NCI-H345 (cell line): ENCODE measurements at regions not wholly inside any gene's neighbourhood (a gene's known extent, or its start where the extent isn't known, plus 50 kb on each side); places are given as distances from the start of the nearest gene placed in this dataset.

Source experiments
- DNase-seq: peaks from one replicate; lab custom pipeline; 2025; lab: John Stamatoyannopoulos, UW

DNA sequence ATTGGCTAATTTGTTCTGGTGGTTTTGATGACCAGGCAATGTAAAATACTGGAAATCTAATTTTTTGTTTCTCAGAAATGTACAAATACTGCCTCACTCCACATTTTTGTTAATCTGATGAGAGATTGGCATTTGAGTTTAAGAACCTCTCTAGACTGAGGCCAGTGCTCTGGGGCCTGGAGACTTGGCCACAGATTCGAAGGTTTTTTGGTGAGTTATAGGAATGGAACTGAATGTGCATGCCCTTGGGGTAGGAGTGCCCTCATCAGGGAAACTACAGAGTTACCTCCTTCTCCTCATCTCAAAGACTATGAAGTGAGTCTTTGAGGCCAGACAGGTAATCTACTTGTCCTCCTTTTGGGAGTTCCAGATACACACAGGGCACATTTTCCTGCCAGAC lies 347.9 kb downstream of the LTN1 start:
- DNase-seq = no peak

- DNase-seq = no peak
Observed at GRCh38 chr21:28642891-28643290, 349.8 kb downstream of the LTN1 start.

DNA sequence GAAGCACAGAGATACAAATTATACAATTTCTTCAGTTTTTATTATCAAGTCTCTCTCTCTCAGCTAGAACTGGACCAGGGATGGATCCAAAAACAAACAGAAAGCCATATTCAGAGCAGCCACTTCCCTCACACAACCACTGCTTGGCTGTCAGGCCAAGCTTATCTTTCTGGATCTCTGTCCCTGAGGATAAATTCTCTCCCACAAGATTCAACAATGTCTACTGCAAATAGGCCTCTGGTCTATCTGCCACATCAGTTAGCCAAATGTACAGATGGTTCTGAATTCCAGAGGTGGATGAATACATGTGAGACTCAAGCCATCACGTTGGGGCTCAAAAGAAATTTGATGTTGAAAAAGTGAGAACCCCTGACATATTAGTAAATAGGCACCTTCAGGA lies 350.9 kb downstream of the LTN1 start:
- no peak for DNase-seq

DNA sequence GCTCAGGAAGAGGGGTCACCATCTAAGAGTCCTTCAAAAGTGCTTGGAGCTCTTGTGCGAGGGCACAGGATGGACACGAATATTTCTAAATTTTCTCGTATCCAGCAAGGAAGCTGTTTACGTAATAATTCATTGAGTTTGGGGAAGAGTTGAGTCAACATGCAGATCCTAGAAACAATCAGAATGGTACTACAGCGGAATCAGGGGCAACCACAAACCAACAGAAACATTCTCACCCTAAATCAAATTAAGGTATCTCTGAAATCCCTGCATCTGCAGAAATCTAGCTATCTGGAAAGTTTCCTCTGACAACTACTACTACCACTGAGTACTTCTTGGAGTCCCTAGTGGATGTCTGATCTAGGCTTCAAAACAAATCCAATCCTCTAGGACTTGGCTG lies 352.4 kb downstream of the LTN1 start:
- no peak for DNase-seq

DNA sequence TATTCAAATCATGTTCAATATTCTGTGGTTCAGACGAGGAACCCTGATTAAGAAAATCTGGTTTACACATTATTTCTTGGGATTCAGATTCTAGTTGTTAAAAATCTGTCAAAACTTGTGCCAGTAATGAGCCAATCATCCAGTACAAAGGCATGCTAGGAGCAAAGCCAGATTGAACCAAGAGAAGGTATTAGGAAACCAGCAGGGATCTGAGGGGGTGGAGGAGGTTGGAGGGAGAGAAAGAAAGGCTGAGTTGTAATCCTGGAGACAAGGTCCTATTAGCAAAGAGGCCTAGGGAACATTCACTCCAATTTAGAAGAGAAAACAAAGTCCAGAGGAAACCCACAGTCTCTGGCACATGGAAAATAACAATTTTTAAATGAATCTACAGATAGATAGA lies 352.9 kb downstream of the LTN1 start:
- DNase-seq = no peak

DNA sequence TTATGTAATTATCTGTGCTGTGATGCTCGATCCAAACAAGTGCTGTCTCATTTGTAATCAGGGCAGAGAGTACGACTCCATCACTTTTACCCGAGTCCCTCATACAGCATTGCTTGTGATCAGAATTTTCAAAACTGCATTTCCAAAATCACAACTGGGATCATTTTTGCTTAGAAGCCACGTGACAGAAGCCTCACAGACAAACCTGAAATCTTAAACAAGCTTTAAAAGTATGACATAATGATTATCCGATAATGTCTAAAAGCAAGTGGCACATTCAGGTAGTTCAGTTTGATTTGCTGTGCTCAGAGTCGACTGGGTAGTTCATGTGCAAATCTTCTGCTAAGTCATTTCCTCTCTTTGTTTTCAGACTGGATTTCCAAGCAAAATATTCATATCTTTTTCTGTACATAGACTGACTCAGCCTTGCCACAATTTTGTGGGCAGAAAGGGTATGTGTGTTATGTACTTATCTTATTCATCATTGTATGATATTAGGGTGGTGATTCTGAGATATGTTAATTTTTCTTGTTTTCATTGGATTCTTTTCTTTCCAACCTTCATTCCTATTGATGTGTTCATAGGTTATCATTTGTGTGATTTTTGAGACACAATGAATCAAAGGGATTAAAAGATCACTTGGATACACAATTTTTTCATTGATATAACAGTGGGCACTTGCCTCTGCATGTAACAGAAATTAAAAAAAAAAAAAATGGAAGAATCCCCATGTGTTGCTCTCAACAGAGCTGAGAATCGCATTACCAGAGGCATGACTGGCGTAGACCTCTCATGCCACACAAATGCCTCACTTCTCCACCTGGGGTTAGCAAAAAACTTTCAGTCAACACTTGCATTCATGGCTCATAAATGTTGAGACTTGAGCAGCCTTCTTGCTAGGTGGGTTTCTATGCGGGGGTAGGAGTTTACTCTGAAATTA lies 355.7 kb downstream of the LTN1 start:
- no peak for DNase-seq

GRCh38 chr21:28635541-28635940 lies 357.1 kb downstream of the LTN1 start:
- DNase-seq = no peak

GRCh38 chr21:28633839-28634555 lies 358.7 kb downstream of the LTN1 start:
- no peak for DNase-seq

DNA sequence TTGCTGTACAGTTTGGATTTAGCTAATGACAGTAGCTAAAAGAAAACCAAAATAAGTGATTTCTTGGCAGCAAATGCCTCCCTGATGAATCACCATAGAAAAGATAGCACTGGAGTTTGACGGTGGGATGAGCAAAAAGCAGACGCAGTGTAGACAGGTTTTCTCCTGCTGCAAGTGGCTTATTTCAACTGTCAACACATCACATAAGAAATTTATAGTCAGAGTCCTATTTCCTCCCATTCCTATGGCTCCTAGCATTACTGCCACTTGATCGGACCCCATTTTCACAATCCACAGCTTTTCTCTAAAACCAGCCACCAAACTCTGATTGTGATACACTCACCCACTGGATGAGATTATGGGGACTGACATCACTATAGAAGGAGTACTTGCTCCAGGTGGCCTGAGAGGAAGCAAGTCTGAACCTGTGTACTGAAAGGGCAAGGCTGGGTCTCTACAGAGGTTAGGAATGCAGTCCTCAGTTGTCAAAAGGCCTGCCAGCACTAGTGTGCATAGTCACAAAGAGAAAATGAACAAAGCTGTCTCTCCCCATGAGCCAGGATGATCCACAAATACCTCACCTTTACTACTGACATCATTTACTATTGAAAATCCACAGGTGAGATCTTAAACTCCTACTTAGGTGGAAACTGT lies 359.8 kb downstream of the LTN1 start:
- no peak for DNase-seq

DNA sequence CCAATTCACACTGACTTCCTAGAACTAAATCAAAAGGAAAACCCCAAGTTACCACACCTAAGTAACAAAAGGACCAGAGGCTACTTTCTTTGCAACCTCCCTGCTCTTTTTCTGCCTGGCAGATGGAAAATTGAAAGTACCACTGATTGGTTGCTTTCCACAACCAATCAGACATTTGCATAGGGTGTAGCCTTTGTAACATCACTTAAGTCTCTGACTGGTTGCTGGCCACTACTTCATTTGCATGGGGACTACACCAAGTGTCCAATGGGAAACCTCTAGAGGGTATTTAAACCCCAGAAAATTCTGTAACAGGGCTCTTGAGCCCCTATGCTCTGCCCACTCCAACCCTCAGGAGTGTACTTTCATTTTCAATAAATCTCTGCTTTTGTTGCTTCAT lies 365.0 kb downstream of the LTN1 start:
- DNase-seq = no peak

- no peak for DNase-seq
Observed at GRCh38 chr21:28627261-28627660, 365.4 kb downstream of the LTN1 start.

GRCh38 chr21:28624626-28625025 lies 368.1 kb downstream of the LTN1 start:
- no peak for DNase-seq

DNA sequence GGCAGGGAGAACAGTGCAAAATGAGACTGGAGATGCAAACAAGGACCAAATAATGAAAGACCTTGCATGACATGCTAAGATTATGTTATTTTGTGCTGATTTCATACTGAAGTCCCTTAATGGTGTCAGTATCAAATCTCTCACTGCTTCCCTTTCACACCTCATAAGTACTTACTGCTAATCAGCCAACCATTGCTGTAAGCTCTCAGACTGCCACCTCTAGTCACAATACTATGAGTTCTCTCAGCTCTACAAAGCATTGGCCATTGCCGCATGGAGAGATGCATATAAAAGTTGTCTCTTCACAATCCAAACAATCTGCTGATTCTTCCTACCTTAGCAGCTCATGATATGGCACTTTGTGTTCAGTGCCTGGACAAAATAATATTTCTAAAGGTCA lies 375.4 kb downstream of the LTN1 start:
- no peak for DNase-seq

GRCh38 chr21:28615276-28615675 lies 377.4 kb downstream of the LTN1 start:
- DNase-seq = no peak

DNA sequence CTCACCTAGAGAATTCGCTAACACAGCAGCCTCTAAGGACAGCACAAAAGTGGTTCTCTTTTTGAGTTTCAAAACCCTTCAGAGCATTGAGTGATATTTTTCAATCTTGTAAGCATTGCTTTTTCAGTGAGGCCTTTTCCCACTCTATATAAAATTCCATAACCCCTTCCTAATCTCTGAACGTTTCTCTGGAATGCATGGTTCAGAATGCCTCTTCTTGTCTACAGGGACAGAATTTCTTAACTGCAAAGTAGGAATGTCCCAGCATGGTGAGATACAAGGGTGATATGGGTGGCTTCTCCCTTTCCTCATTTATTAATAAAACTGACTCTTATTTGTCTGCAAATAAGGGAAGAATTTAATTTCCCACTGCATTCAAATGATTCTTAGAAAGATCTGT lies 377.9 kb downstream of the LTN1 start:
- no peak for DNase-seq

- no peak for DNase-seq
Observed at GRCh38 chr21:28608646-28609045, 384.0 kb downstream of the LTN1 start.

- DNase-seq = no peak
Observed at GRCh38 chr21:28607545-28607944, 385.1 kb downstream of the LTN1 start.

DNA sequence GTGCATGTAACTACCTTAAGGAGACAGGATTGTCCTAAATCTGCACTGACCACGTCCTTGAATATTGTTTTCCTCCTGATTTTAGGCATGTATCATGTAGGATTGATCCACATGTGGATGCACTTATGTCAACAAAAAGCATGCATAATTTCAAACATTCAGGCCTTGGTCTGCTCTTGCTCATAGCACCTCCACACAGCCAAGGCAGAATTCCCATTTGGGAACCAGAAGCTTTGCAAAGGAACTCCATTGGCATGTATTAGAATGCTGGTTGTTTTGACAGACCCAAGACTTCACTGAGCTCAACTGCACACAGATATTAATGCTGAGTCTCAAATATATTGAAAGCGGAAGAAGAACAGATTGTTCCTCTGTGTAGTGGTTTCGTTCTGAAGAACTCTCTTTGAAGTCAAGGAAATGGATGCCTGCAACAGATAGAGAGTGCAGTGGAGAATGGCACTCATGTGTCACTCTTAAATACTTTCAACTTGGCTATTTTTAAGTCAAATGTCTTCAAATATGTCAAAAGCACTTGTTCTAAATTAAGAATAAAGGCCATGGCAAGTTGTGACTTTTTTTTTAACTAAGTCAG lies 387.6 kb downstream of the LTN1 start:
- no peak for DNase-seq

GRCh38 chr21:28602546-28602945 lies 390.1 kb downstream of the LTN1 start:
- no peak for DNase-seq

GRCh38 chr21:28598214-28598613 lies 394.5 kb downstream of the LTN1 start:
- no peak for DNase-seq

DNA sequence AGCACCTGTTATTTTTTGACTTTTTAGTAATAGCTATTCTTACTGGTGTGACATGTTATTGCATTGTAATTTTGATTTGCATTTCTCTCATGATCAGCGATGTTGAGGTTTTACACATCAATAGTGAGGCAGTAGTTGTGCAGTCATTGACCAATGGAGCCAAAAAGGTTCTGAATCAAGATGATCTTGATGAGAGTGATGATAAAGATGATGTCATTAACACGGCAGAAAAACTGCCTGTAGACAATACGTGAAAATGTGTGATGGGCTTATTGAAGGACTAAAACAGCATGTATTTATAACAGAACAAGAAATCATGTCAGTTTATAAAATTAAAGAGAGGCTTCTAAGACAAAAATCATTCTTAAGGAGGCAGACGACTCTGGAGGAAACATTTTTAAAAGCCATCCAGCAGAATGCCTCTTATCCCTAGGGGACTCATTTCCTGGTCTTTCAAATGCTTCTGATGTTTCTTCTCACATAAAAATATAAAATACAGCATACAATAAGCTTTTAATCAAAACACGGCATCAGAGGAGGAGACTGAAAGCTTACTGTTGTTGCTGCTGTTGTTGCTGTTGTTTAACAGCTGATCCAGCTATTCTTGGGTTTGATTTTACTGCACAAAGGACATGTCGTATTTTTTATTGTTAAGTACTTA lies 400.3 kb downstream of the LTN1 start:
- DNase-seq = no peak

GRCh38 chr21:28590676-28591075 lies 402.0 kb downstream of the LTN1 start:
- no peak for DNase-seq
